Activated CD4-positive, CD25-positive, alpha-beta regulatory T cell treated with anti-CD3 and anti-CD28 coated beads, Interleukin-2, amount 50 U/mL, for 24 hours (primary cell): ENCODE measurements at regions not wholly inside any gene's neighbourhood (a gene's known extent, or its start where the extent isn't known, plus 50 kb on each side); places are given as distances from the start of the nearest gene placed in this dataset.
A peak's percentile ranks its signal among the peaks of the same experiment; 100 is the strongest.

Source experiments
- ATAC-seq, 2 donors: fragments of 150-1000 bp; cut with Tn5 transposase; one replicate each; pipeline ENCODE4 v1.10.0; 2021; ENCODE audit warnings: mild to moderate bottlenecking in 1 of 2, moderate library complexity in 1 of 2

DNA sequence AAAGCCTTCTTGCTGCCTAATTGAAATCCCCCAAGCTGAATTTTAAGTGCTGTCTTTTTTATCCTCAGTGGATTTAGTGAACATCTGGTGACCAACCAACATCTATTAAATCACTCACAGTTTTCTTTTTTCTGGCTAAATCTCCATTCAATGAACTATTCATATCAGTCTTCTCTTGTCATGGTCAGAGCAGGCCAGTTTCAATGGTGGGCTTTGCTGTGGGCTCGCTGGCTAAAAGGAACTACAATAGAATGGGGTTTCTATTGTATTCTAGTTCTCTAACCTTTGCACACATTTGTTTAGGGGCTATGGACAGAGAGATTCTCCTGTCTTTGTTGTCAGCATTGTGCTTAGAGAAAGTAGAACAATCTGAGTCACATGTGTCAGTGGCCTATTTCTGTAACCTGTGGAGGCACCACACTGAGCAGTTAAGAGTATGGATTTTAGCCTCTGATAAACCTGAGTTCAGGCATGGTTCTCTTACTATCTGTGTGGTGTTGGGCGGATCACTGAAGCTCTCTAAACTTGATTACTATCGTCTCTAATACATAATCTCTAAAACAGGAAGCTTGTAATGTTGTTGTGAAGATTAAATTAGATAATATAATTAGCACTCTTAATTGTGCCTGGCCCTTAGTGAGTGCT, 94.2 kb upstream of the CADM1 start:
- no peak for ATAC-seq

DNA sequence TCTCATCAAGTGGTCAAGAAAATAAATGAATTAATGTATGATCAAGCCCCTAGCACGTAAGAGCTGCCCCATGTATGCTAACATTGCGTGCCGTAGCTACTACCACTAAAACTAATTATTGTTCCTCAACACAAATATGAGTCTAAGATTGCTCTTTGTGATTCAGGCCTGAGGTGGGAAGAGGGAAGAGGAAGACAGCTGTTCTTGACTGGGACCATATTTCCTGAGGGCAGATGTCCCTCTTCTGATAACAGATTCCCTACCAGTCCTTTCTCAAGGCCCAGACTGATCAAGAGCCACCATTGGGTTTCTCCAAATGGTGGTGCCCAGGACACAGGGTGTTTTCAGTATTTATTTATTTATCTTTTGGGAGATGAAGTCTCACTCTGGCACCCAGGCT, 87.2 kb upstream of the CADM1 start:
- no peak for ATAC-seq

DNA sequence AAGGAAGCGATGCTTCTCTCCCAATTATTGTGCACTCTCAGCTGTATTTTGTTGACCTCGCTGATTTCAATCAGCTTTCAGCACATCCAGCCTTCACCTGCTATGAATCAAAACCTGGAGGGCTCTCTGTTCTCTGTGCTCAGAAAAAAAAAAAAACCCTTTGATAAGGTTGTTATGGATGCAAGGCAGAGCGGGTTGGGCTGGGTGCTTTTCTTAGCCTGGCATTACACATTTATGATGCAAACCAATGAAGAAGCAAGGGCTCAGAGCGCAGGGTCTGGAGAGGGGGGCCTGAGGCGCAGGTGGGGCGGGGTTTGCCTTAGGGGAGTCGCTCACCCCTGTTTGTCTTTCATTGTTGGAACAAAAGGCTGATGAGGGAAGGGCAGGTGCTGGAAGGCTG, 86.0 kb upstream of the CADM1 start:
- ATAC-seq, result no peak

DNA sequence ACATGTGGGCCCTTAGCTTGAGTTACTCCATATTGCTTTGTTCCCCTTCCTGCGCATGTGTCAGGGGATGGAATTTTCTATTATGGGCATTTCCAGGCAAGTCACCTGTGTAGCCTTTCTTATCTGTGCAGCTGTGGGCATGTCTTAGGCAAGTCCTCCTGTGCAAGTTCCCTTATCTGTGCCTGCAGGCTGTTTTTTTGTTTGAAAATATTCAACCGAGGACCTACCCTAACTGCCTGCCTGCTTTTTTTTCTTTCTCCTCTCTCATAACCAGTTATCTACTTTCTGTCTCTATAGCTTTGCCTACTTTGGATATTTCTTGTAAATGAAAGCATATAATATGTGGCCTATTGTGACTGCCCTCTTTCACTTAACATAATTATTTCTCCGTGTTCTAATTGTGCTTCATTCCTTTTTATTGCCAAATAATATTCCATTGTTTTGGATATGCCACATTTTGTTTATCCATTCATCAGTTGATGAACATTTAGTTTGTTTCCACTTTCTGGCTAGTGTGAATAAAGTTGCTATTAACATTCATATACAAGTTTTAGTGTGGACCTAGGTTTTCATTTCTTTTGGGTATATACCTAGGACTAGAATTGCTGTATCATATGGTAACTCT, 83.6 kb upstream of the CADM1 start:
- ATAC-seq, result no peak

DNA sequence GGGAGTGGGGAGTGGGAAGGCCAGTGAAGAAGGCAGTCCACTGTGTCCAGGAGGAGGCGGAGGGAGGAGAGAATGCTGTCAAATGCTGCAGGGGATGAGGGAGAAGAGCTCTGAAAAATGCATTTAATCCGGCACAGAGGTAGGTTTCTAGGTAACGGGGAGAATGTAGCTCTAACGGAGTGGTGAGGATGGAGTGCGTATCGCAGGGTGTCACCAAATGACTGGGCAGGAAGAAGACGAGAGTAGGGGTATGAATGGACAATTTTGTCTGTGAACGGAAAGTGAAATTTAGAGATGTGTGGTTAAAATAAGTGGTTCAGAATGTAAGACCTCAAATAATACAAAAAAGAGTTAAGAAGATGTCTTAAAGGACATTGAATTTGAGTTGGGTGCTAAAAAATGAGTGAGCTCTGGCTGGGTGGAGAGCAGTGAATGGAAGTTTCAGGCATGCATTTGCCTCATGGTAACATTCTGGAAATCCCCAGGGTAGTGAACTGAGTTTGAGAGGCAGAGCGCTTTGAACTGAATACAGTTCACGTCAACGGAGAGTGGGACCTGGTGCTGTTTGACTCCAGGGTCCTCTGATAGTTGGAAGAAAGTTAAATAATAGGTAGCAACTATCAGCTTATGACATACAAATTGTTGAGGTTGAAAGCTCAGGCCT, 81.3 kb upstream of the CADM1 start:
- ATAC-seq, result peak; percentile 46 to 73

DNA sequence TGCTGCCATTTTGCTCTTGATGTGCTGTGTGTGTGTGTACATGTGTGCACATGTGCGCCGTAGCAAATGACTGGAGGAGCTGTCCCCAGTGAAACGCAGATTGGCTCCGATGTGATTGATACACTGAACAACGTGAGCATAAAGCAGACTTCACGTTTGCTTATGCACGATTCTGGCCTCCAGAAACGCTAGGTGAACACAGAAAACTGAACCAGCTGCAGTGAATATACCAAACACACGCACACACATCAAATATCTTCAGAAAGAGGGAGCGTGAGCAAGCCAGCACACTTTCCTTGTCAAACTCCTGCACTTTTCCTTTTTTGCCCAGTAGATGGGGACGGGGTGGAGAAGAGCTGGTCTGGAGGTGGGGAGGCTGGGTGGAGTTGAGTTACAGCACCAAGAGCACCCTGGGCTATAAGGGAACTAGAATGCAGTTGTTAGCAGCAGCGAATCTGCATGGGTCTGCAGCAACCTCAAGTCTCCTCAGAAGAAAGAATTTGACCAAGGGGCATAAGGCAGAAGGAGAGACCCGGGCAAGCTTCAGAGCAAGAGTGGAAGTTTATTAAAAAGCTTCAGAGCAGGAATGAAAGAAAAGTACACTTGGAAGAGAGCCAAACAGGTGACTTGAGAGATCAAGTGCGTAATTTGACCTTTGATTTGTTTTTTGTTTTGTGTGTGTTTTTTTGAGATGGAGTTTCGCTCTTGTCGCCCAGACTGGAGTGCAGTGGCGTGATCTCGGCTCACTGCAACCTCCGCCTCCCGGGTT, 77.8 kb upstream of the CADM1 start:
- no peak for ATAC-seq

DNA sequence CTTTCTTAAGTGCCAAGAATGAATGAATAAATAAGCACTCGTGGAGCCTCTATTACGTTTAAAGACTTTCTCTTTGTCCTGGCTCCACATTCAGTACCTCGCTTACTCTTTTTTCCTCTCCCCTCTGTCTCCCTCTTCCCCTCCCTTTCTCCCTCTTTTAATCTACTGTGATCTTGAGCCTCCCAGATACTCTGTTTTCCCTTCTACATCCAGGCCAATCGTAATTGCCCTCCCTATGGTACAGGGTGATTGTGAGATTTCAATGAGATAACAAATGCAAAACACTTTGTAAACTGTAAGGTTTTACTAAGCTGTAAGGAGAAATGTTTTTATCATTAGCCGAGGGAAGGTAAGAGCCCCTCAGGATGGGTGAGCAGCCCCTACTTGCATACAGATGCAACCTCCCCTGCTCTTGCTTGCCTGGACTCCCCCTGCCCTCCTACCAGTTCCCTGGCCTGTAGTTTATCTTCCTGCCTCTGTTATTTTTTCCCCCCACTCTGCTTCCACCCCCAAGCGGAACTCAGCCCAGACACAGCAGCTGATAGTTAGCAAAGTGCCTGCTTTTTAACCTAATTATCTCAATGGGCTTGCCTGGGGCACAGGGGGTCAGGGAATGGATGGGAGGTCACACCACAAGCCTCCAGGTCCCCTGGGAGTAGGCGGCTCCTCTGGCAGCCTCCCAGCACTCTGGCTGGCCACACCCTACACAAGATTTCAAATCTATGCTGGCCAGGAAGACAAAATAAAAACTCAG, 76.9 kb upstream of the CADM1 start:
- ATAC-seq, result no peak

DNA sequence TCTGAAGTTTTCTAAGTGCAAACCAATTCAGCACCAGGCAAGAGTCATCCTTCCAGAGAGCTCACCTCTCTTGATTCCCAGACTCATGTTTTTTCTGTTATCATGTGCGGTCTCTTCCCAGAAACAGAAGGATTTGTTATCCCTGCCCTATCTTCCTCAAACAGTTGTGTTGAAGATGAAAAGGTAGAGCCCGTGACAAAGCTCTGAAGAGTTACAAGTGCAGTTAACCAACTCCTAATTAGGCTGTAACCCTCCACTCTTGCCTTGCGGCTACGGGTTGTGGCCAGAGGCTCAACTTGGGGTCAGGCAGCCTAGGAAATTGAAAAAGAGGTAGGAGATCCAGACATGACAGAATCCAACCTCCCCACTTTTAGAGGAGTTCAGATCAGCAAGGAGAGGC, 76.2 kb upstream of the CADM1 start:
- ATAC-seq, result no peak

DNA sequence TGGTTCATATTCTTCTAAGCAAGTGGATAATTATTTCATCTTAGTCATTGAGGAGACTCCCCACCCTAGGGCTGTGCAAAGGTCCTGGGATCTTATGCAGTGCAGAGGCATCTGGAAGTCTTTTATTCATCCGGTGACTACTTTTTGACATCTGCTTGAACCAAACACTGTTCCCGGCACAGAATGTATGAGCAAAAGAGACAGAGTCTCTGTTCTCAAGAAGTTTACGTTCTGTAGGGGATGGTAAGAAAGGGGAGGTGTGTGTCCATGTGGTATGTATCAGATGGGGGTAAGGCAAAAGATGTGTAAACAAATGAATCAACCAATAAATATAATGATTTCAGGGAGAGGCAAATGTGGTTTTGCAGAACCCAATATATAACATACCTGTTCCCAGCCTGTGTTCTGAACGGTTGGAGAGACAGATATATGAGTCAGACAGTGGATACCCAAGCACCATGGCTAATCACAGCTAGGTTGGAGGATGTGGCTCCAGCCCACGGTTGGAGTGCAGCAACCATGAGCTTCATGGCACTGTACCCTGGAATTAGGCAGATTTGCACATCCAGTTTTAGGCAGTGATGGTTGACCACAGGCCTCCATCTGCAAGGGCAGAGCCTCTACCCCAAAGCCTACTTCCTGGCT, 75.1 kb upstream of the CADM1 start:
- no peak for ATAC-seq

DNA sequence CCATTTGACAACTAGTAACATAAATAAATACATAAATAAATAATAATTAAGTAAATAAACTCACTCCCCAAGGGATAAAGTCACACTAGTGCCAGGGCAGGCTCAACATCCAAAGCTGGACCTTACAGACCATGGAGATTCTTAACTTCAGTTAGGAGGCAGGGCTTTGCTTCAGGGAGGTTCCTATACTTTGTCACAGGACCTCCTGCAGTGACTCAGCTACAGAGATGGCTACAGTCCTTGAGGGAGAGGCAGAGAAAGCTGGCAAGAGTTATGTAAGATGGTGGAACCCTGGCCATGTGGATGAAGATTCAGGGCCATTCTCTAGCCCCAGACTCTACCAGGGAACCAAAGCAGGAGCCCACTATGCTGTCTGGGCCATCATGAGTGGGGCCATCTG, 74.1 kb upstream of the CADM1 start:
- no peak for ATAC-seq

DNA sequence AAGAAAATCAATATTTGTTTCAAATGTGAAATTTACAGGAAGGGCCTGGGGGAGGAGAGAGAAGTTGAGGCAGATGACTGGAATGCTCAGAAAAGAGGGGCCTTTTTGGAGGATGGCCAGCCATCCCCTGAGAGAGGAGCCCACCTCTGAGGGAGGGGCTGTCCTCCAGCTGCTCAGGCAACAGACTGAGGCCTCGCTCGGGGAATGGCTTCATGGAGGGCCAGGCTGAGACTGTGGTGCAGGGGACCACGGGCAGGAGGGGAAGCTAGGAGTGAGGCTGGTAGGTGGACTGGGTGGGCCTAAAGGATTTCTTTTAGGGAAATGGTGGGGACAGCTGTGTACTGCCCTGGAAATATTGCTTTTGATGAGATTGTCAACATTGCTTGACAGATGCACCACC, 73.5 kb upstream of the CADM1 start:
- no peak for ATAC-seq

DNA sequence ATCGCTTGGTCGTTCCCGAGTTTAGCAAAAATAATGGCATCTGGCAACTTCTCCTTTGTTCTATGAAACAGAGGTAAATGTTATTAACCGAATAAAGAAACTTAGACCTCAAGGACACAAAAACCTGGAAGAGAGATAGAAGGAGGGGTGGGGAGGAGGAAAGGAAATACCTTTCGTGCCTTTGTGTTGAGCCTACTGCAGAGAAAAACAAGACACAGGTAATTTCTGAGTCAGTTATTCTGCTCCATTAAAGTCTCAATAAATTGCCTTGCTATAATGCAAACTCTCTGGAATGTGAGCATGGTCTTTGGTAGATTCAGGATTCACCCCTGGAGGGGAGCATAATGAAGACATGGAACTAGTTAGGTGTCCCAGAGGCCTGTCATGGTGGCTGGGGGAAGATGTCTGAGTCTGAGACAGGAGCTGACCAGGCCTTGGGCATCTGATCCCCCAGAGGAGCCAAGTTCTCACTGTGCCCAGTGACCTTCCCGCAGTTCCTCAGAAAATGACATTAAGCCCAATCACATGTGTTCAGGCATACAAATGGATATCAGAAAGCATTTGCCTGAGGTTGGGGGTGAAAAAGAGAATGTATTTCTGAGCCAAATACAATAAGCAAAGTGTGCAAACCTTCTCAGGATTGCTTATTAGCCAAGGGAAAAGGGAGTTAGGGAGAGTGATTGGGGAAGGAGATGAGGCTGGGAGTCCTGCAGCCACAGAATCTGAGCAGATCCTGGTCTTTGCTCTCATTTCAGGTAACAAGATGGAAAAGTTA, 72.6 kb upstream of the CADM1 start:
- no peak for ATAC-seq

DNA sequence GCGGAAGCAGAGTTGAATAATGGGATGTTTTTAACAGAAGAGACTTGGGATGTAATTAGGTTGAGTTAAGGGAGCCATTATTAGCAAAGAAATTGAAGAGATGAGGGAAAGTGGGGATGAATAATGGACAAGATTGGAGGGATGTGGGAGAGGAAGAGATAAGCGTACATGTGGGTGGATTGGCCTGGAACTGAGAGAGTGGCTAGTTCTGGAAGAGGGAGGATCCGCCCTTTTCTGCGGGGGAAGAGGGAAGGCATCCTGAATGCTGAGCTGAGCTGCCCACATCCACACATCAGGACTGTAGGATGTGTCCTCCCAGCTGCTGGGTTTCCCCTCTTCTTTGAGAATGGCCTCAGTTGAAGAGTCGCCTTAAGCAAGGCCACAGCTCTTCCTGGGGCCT, 68.3 kb upstream of the CADM1 start:
- no peak for ATAC-seq

DNA sequence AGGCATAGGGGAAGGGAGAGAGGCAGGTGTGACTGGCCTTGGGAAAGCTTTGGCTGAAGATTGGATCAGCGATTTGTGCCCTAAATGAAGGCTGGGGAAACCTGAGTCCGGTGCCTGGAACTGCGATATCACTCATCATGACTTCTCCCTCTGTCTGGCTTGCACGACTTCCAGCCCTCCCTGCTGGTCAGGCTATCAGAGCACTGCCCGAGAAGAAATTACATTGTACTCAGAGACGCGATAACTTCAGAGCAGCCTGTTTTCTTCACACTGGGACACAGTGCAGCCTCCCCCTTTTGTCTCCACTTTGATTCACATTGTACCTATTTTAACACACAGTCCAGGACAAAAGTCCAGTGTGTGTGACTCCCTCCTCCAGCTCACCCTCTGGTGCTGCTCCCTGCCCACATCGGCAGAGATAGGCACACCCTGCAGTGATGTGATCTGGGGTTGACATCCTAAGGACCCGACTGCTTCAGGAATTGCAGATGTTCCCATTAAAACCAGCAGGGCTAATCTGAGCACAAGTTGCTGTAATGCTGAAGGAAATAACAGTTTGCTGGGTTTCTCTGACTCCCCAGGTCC, 62.1 kb upstream of the CADM1 start:
- no peak for ATAC-seq

DNA sequence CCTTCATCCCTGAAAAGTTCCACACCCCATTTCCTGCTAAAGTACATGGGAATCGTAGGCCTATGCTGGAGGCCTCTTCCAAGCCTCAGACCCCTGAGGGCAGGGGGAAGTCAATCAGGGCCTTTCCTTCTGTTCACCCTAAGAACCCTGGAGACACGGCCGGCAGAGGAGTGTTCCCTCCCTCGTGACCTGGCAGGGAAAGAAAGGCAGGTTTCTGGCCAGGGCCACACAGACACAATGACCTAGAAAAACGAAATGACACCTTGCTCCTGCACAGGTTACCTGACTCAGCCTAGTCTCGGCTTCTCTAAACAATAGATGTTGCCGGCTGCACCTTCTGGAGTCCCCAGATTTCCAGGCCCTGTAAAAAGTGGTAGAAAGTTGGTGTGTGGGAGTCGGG, 60.6 kb upstream of the CADM1 start:
- ATAC-seq, result no peak

DNA sequence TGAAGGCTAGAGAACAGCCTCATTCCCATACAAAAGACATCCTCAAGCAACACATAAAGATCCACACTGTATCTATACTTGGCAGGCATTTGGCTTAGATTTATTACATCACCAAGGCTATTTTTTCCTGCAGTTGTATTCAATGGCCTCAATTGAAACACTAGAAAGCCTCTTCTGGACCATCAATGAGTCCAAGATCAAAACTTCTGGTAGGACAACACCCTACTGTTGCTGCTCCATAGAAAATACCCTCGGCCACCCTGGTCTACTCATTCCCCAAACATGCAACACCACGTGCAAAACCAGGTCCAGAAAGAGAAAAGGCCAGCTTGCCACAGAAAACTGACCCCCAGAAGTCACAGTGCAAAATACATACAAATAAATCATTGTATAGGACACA, 56.9 kb upstream of the CADM1 start:
- no peak for ATAC-seq

DNA sequence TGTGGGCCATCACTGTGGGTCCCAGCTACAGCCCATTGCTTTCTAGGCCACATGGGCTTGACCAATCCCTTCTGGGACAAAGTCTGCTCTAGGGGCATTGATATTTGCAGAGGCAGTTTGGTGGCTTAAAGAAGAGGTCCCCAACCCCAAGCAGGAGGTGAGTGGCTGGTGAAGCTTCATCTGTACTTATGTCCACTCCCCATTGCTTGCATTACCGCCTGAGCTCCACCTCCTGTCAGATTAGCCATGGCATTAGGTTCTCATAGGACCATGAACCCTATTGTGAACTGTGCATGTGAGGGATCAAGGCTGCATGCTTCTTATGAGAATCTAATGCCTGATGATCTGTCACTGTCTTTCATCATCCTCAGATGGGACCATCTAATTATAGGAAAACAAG, 54.4 kb upstream of the CADM1 start:
- no peak for ATAC-seq

DNA sequence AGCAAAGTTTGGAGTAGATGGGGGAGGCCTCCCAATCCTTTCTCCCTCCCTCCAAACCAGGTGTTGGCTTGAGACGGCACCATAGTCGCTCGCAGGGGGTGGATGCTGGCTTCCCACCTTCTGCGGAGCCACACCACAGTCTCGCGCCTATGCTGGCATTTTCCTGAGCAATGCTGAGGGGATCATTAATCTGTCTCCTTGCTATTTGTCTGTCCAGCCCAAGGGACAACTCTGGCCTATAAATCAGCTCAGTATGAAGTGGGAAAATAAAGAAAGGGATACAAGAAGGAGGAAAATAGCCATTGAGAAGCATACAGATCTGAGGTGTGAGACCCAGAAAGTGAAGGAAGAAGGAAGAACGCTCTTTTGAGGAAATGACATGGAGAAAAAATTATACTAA, 53.5 kb upstream of the CADM1 start:
- no peak for ATAC-seq

DNA sequence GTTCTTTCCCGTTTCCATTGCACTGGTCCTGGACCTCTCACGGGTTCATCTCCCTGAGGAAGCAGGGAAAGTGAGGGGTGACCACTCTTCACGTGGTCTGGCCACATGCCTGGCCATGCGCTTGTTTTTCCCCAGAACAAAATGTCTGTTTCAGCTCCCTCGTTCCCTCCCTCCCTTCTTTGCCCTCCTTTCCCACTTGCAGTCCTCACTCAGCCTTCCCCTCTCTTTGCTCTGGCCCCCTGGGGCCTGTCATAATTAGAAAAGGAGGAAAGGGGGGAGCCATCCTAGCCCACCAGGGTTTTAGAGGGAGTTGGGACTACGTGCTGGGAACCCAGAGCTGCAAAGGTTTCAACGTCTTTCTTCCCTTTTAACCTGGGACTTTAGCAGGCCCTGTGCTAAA, 52.8 kb upstream of the CADM1 start:
- ATAC-seq, result no peak

DNA sequence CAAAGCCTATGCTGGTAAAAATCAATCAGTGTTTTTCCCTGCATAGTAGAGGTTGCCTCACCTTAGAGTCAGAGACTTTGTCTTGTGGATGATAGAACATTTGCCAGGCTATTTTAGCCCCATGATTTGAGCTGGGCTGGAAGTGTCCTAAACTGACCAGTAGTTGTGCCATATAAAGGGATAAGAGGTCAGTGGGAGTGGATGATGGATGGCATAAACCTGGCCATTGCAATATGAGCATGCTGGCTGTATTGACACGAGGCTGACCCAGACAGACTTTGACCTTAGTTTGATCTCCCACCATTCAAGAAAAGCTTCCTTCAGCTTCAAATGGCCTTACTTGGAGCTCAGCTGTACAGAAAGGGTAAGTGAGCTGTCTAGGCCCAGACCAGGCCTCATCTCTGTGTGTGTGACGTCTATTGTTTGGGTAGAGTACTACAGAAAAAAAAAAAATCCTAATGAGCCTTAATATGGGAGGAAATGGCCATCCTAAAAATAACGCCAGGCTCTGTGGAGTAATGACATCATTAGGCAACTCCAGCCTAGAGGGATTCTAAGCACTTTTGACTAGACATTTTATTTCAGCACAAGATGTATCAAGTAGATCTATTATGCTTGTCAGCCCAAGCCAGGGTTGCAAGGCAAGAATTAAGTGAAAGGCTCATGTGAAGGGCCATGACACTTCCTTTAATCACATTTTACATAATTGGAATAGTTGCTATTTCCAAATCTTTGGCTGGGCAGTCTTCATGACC, 51.3 kb upstream of the CADM1 start:
- ATAC-seq, result no peak
